Cardiac fibroblast (primary cell): ENCODE measurements at regions not wholly inside any gene's neighbourhood (a gene's known extent, or its start where the extent isn't known, plus 50 kb on each side); places are given as distances from the start of the nearest gene placed in this dataset.

ENCODE experiments used
- DNase-seq, 2 donors: peaks; one replicate each; pipeline versions ENCODE4 v3.0.0 to v3.0.0-alpha.2; 2010; ENCODE audit warnings: low read depth in 2 of 2
- H3K4me3 ChIP-seq, 2 donors: replicated peaks in 1 of 2; 1 replicate in 1 of 2; 2 replicates in 1 of 2; pipeline ENCODE4 v1.5.1; 2011; ENCODE audit warnings: low read depth in 2 of 2, low read length in 2 of 2, mild to moderate bottlenecking in 2 of 2, moderate library complexity in 1 of 2
- TF ChIP-seq, protein P1 (sequence below): IDR thresholded peaks from one replicate; pipeline ENCODE4 v1.5.1; 2011; ENCODE audit warnings: low read depth, mild to moderate bottlenecking, low read length, inconsistent platforms

GRCh38 chr3:25169151-25169550 is 258.9 kb upstream of the RARB start:
- H3K4me3 ChIP-seq, result no peak overlapping the region
- TF ChIP-seq, protein P1, sequence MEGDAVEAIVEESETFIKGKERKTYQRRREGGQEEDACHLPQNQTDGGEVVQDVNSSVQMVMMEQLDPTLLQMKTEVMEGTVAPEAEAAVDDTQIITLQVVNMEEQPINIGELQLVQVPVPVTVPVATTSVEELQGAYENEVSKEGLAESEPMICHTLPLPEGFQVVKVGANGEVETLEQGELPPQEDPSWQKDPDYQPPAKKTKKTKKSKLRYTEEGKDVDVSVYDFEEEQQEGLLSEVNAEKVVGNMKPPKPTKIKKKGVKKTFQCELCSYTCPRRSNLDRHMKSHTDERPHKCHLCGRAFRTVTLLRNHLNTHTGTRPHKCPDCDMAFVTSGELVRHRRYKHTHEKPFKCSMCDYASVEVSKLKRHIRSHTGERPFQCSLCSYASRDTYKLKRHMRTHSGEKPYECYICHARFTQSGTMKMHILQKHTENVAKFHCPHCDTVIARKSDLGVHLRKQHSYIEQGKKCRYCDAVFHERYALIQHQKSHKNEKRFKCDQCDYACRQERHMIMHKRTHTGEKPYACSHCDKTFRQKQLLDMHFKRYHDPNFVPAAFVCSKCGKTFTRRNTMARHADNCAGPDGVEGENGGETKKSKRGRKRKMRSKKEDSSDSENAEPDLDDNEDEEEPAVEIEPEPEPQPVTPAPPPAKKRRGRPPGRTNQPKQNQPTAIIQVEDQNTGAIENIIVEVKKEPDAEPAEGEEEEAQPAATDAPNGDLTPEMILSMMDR, result no peak
- DNase-seq, result no peak

- no peak overlapping the region for H3K4me3 ChIP-seq
- TF ChIP-seq, protein P1, result no peak
- no peak for DNase-seq
Measured at GRCh38 chr3:25170021-25170420, 258.0 kb upstream of the RARB start.

DNA sequence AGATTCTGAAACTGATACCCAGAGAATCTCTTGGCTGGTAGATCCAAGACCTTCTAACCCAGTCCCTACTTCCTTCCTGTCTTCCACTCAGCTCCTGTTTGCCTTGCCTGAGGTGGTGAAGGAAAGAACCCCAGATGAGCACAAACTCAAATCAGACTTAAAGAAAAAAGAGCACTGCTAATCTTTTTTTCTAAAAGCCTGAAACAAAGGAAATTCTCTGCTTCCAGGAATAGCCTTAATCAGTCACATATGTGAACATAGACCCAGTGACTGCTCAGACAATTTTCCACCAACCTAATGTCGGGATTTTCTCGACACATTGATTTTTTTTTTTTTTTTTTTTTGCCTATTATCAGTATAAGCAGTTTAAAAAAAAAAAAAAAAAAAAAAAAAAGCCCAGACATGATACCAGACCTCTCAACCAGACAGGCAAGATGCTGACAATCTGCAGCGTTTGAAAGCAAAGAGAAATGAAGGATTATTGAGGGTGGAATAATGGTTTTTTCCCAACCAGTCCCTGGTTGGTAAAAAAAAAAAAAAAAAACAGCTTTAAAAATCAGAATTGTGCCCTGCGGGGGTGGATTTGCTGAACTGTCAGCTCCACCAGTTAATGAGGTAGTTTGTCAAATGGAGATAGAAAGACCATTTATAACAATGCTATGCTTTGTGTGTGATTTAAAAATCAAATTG is 256.8 kb upstream of the RARB start:
- H3K4me3 ChIP-seq, result no peak overlapping the region
- TF ChIP-seq, protein P1, result no peak
- no peak for DNase-seq

GRCh38 chr3:25171897-25172296 is 256.2 kb upstream of the RARB start:
- TF ChIP-seq, protein P1, result no peak
- no peak for DNase-seq
- H3K4me3 ChIP-seq, result no peak overlapping the region

- TF ChIP-seq, protein P1, result no peak
- H3K4me3 ChIP-seq, result no peak overlapping the region
- no peak for DNase-seq
Measured at GRCh38 chr3:25173606-25174005, 254.5 kb upstream of the RARB start.

- TF ChIP-seq, protein P1, result no peak
- H3K4me3 ChIP-seq, result no peak overlapping the region
- no peak for DNase-seq
Measured at GRCh38 chr3:25174251-25174650, 253.8 kb upstream of the RARB start.

DNA sequence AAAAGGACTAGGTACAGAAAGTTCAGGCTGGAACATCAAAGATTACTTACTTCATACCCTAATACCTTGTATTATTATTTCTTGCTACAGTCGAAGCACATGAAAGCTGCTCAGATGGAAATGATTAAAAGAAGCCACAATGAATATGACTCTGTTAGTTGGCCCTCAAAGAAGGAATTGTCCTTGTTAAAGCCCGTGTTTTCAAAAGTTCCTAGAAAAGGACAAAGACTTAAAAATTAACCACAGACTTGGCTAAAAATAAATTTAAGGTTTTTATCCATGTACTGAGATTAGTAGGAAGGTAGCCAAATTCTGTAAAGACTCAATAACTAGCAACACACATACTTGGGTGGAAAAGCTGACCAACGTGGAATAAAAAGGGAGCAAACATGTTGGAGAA is 251.0 kb upstream of the RARB start:
- no peak for DNase-seq
- TF ChIP-seq, protein P1, result no peak
- H3K4me3 ChIP-seq, result no peak overlapping the region
